ENCODE measurements at regions not wholly inside any gene's neighbourhood (a gene's known extent, or its start where the extent isn't known, plus 50 kb on each side); places are given as distances from the start of the nearest gene placed in this dataset.
"Not testable (repeated sequence)": the region's sequence is repeated elsewhere in the genome, so short reads cannot be mapped to it uniquely, and the experiment has no call there.

DNA sequence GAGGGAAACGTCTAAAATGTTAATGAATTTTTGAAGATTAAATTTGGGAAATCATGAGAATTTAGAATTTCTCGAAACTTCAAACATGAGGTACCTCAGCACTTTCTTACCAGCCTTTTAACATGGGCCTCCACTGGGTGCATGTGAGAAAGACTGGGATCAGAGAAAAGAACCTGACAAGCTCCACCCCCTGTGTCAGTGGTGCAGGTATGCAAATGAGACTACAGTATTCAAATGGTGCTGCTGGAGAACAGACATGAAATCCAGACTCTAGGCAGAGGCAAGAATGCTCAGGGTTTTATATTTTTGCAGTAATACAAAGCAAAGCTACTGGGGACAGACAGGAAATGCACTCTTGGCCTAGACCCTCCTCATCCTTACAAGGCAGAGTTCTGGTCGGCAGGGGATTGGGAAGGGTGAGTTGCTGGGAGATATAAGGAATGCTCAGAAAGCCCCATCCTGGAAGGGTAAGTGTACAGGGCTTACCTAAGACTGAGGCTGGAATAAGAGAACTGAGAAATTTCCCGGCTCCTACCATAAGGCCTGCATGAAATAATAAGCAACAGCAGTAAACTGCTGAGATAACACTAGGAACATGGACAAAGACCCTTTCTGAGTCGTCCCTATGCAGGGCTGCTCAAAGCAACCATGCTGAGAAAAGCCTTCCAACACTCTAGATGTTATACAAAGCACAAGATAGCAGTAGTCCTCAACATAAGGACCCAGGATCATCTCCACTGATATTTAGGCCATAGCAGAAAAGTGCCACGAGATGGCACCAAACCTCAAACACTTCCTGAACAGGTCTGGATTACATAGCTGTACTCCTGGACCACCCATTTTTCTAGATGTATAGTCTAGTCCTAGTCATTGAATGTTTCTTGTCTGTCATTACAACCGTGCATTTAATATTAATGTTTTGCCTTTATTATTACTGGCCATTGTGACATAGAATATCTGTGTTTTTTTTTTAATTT is 260.8 kb downstream of the RASSF9 start:
- peak; percentile 85 for DNase-seq

DNA sequence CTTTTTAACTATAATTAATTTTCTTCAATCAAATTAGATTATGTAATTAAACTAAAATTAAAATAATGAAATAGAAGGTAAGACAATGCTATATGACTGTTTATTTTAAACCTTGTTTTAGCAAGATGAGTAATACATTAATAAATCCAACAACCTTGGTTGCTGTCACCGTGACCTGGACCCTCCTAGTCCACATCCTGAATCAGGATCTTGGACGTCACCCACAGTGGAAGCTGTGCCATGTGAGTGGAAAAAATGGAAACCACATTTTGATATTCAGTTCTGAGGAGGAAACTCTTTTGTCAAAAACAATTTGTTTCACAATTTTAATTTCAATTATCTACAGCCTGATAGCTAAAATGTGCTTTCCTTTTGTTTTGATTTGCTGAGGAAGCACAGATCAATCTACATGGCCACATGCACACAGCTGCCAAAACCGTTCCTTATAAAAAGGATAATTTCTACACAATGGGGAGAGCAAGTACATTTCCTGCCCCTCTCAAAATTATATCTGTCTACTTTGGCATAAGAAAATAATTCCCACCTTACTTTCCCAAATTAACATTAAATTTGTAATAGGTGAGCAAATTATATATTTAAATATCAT is 255.5 kb downstream of the RASSF9 start:
- DNase-seq: no peak

DNA sequence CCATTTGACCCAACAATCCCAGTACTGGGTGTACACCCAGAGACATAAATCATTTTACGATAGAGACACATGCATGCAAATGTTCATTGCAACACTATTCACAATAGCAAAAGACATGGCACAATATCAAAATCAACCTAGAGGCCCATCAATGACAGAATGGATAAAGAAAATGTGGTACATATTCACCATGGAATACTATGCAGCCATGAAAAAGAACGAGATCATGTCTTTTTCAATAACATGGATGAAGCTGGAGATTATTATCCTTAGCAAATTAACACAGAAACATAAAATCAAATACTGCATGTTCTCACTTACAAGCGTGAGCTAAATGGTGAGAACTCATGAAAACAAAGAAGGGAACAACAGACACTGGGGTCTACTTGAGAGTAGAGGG is 249.1 kb downstream of the RASSF9 start:
- no peak for DNase-seq

DNA sequence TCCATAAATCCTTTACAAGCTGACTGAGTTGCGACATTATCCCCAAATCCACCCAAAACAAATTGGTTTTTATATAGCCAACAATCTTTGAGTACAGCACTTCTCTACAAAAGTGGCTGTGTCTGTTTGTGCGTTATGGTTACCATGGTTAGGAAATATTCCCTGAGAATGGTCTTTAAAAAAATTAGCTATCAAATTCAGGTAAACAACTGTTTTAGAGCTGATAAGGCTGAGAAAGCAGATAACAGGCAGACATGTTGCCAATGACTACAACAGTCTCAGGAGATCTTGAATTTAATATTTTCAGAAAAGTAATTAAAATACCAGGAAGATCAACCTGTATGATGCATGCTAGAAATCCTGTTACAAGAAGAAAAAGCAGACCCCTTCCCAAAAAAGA is 248.0 kb downstream of the RASSF9 start:
- DNase-seq: peak; percentile 18

DNA sequence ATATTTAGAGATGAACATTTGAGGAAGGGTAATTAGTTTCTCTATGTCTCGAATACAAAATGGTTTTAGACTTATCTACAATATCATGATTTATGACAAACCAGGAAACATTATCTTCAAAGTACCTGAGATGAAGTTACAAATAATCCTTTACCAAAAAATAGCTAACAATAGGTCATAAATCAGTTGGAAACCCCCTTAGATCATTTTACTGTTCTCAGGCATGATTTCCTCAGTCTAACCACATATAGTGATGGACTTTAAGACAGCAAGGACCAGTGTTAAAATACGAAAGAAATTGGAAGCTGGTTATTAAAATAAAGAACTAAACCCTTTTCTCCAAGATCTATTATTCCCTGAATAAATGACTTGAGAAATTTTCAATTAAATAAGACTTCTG is 235.4 kb downstream of the RASSF9 start:
- DNase-seq: no peak

DNA sequence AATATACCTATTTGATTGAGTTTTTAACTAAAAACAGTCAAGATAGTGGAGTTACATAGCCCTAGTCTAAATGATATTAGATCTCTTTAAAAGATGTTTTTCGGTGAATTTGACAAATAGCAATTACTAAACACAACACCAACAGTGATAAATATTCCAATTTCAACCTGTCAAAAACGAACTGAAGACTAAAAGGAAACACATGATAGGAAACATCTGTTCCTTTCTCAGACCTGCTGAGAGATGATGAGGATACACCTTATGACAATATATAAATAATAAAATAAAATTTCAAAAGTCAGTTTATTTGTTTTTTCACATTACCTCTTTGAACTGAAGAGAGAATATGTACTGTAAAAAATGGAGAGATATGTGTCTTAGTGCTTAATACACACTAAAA is 232.7 kb downstream of the RASSF9 start:
- DNase-seq: no peak

DNA sequence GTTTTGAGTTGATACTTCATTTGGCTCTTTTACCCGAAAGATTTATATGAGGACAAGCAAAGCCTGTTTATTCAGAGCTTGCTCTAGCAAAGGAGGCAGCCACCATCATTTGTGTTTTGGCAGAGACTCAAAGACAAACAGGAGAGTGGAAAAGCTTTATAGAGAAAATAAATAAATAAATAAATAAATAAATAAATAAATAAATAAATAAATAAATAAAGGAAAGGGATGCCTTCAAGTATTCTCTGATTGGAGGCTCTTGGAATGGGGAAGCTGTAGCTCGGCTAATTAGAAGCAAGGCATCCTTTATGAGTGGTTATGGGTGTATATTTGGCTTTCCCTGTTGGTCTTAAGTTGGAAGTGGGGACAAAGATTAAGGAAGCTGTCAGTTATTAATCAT is 229.8 kb downstream of the RASSF9 start:
- DNase-seq: no peak

DNA sequence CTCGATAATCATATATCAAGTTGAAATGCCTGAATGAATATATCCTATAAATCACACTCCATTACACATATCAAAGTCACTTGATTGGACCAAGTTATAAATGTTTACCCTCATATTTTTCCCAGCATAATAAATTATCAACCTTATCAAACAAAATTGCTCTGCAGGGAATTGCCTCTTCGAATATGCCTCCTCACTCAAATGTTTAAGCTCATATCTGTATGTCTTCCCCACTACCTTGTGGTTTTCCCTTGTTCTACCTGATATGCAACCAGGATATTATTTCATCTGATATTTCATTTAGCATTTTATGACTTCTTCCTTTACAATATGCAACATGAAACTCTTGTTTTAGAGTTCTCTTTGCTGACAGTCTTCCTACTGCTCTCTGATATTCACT is 226.4 kb downstream of the RASSF9 start:
- DNase-seq: no peak

DNA sequence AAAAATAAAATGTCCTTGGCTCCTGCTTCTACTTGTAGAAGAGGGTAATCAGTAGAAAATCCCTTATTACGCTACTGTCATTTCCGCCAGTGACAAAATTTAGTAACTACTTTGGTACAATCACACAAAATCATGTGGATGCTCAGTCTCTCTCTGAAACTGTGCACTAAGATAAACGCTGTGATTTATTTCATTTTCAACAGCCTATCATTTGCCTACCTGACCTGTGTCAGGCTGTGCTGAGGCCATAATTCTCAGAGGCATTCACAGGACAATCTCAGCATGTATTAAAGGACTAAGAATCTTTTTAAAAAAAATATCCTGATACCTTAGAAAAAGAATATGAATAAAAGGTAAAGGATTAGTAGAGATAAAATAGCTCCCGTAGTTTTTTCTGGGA is 226.0 kb downstream of the RASSF9 start:
- no peak for DNase-seq

DNA sequence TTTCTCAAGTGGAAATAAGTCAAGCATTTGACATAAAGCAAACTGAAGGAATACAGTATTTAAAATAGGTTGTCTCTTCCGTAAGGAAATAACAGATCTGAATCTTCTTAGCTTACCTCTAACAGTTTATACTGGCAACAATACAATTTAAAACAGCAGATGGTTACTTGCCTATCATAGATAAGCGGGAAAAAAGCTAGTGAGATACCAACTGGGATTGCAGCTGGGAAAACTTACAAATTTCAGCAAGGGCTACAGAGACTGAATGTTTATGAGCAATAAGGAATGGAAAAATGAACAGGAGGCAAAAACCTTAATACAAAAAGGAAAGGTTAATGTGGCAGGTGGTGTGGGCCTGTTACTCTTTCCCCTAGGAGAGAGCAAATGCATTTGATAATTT is 220.0 kb downstream of the RASSF9 start:
- DNase-seq: no peak

DNA sequence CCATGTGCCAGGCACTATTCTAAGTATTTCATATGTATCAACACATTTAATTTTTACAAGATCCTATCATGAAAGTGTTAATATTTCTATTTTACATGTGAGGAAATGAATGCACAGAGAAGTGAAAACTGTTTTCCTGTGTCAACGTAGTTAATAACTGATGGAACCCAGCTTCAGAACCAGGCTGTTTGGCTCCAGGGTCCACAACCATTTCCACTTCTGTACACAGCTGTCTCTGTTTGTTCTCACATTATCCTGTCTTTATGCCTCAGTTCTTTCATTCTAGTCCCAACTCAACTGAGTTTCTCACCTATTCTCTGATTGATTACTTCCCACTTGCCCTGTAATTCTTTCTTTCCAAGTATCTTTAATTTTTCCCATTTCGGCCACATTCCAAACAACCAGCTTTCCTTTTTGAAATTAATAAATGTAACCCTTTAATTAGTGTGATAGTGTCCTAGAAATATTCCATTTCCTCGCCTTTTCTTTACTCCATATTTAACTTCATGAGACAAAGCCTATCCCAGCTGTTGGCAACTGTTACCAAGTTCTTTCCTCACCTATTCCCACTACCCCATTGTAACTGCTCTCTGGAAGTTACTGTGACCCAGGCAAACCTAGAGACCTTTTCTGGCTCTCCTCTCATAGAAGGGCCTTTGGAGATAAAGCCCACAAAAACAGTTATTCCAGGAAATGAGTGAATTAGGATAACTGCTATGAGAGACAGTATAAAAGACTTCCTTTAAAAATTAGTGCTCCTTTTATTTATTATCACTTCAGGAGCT is 218.7 kb downstream of the RASSF9 start:
- DNase-seq: peak; percentile 40

DNA sequence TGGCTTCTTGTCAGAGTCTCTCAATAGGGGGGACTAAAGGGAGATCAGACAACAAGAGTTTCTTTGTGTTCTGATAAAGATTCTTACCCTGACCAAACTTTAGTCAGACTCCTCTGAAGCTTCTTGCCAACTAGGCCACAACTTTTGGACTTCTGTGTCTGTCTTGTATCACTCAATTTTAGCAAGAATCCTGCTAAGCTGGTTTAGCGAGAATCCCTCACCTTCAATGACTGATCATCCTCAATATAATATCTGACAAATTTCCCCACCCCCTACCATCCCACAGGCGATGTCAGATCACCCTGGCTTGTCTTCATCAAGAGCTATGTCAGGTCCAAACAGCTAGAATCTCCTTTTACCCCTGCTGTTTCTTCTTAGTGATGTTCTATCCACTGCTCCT is 215.2 kb downstream of the RASSF9 start:
- peak; percentile 20 for DNase-seq

DNA sequence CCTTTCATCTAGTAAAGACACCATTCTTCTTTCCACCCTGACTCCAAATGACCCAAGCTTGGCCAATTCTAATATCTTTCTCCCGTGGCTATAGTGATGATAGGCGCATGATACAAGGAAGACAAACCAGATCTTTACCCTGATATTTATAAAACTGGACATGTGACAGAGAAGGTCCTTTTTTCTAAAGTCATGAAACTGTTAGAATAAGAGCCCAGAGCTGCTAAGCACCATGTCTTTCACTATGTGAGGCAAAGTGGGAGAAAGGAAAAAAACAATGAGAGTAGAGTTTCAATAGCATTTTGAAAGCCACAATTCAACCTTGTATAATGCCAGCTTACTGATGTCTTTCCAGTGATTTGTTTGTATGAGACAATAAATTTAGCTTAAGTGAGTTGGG is 212.4 kb downstream of the RASSF9 start:
- DNase-seq: no peak

DNA sequence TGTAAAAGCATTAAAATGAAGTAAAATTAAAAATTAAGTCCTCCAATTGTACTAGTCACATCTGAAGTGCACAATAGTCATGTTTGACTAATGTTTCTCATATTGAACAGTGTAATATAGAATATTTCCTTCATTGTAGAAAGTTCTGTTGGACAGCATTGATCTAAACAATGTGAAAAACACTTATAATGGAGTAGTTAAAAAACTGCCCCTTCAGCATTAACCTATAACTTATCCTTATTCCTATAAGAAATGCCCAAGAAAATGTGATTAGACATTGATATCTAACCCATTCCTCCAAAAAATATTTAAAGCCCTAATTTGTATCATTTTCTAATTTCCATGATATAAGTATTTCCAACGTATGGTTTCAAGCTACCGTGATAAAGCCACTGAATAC is 210.7 kb downstream of the RASSF9 start:
- no peak for DNase-seq

DNA sequence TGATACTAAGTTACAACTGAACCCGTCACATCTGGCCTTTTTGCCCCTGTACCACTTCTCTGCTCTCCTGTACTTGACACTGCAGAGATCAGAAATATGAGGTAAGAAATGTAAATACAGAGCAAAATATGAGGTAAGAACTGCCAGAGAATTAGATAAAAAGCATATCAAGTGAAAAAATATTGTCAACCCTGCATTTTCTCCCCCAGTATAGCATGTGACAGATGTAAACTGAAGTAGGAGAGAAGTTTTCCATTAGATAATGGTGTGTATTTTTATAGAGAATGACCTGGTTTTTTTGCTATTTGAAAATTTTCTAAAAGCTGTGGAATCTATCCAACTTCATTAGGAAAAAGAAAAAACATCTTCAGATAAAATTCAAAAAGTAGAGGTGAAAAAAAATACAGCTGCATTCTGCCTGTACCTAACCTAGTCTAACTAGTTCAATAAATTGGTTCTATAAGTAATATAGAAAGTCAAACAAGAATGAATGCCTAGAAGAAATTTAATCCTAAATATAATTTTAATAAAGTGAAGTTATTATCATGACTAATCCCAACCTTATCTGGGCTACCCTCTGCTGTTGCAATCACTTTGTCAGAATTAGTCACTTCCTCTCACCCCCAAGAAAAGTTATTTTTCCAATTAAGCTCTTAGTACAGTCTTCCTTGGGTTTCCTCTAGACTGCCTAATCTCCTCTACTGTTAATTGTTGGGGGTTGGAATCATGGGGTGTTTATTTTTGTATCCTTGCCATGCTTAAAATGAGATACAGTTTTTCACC is 210.0 kb downstream of the RASSF9 start:
- DNase-seq: no peak

DNA sequence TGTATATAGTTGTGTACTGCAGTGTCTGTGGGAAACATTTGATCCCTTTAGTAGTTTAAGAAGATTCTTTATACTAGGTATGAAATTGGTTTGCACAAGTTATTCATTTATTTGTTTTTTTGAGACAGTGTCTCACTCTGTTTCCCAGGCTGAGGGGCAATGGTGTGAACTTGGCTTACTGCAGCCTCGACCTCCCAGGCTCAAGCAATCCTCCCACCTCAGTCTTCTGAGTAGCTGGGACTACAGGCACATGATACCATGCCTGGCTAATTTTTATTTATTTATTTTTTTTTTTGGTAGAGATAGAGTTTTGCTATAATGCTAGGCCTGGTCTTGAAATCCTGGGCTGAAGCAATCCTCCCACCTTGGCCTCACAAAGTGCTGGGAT is 209.4 kb downstream of the RASSF9 start:
- no peak for DNase-seq

DNA sequence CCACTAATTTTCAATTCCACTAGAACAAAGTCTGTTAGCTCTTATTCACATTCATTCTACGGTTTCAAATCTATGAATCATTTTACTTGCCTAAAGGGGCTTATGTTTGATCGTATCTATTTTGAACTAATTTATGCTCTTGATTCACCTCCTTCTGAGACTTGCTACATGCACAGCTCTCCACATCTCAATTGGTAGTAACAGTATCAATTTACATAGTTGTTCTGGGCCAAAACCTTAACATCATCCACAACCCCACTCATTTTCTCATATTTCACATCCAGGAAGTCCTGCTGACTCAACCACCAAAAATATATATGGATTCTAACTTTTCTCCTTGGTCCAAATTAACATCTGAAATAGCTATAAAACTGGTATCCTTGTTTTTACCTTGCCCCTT is 208.6 kb downstream of the RASSF9 start:
- no peak for DNase-seq

DNA sequence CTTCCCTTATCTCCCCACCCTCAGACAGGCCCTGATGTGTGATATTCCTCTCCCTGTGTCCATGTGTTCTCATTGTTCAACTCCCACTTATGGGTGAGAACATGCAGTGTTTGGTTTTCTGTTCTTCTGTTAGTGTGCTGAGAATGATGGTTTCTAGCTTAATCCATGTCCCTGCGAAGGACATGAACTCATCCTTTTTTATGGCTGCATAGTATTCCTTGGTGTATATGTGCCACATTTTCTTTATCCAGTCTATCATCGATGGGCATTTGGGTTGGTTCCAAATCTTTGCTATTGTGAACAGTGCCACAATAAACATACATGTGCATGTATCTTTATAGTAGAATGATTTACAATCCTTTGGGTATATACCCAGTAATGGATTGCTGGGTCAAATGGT is 207.6 kb downstream of the RASSF9 start:
- not testable (repeated sequence) for DNase-seq

DNA sequence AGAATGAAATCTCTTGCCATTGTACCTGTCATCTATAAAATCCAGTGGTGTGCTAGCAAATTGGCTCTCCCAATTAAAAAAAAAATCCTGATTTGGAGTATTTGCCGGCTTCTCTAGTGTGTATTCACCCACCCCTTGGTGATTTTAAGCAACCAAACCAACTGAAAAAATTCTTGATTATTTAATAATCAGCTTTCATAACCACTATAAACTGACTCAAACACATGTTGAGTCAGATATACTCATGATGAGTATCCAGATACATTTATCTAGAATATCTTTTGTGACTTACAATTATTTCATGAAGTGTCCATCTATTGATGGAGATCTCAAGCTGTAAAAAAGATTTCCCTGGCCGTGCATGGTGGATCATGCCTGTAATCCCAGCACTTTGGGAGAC is 205.4 kb downstream of the RASSF9 start:
- DNase-seq: no peak

DNA sequence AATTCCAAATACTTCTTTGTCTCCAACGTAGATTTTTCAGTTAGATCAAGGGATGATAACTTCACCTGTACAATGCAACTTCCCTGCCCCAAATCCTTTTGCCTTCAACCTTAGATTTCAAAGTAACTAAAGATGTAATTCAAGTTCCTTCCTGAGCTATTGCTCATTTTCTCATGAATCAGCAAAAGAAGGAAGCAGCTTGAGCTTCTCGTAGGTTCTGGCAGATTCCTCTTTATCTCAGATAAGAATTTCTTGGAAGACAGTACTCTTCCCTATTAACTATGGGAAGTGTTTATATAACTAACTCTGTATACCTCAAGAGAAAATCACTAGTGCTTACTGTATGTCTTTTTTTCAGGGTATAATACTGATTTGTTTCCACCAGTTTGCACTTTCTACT is 203.8 kb downstream of the RASSF9 start:
- no peak for DNase-seq

DNA sequence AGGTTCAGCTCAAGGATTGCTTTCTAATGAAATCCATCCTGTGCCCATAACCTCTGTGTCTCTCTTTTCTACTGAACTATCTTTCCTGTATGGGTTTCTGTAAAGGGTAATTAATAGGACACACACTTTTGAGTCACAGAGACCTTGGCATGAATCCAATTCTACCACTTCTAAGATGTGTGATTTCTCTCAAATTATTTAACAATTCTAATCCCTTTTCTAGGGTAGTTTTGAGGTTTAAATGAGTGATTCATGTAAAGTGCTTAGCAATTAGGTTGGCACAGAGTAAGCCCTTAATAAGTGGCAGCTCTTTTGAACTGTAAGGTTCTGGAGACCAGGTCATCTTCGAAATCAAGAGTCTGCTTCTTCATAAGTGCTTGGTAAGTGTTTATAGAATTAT is 202.7 kb downstream of the RASSF9 start:
- no peak for DNase-seq

DNA sequence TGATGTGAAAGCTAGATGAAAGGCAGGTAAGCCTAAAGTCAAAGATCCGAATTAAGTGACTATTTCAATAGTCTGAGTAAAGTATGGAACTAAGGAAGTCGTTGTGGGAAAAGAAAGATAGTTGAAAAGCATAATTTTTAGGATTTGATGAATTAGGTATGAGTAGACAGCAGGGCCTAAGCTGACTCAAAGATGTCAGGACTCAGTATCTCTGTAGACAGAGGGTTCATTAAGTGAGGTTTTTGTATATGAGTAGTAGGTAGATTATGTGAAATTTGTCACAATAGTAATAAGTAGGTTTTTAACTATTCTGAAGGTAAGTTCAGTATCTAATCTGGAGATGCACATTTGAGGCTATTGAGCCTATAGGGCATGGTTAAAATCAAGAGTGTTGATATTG is 196.4 kb downstream of the RASSF9 start:
- DNase-seq: no peak

DNA sequence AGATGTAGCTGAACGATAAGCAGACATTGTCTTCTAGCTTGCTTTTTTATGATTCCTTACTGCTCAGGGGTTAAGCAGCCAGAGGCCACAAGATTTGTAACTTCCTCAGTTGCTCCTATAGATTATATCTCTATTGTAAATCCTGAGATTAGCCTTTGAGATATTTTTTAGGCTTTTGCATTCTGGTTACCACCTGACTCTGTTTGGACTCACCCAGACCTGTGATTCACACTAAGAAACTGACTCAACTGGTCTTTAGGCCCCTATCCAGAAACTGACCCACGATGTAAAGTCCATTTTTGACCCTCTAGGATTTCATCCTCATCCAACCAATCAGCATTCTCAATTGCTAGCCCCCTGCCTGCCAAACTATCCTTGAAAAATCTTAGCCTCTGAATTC is 194.4 kb downstream of the RASSF9 start:
- DNase-seq: no peak
